ENCODE measurements at regions not wholly inside any gene's neighbourhood (a gene's known extent, or its start where the extent isn't known, plus 50 kb on each side); places are given as distances from the start of the nearest gene placed in this dataset.

DNA sequence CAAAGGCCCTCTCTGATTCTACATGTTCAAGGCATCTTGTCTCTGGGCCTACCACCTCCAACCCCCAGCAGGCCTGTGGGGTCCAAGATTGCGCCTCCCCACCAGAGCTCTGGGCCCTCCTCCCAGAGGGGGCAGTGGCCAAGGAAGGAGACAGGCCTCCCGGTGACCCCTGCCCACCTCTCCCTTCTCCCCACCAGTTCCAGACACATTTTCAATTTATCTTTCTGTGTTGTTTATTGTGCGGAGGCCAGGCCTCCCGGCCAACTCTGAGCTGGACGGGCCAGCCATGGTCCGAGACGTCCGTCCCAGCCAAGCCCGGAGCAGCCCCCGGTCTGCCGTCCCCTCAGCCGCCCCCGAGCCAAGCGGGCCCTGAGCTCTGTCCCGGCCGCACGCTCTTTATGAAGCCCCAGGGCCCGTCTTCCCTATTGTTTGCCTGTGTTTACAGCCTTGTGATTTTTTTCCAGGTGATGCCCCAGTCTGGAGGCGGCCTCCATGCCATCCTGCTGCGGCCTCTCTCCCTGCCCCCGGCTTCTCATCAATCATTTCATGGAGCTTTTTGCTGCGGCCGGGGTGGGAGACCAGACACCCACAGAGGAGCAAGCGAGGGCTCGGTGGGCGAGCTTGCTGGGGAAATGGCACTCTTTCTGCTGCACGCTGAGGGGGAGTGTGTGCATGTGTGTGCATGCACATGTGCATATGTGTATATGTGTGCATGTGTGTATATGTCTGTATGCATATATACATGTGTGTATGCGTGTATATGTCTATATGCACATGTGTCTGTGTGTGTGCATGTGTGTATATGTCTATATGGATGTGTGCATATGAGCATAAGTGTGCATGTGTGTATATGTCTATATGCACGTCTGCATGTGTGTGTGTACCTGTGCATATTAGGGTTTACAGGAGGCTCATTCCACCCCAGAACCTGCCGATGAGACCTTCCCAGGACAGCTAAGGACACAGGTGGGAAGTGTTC lies 52.7 kb upstream of the ELN start:
- TF ChIP-seq ZNF76 (CRISPR knock-in tag; IDR thresholded peaks at IDR 0.05; ENCODE audit: borderline replicate concordance): no peak
- no peak for TF ChIP-seq U2AF2 (optimal IDR thresholded peaks at IDR 0.05; ENCODE audit: low read depth, low read length)
- TF ChIP-seq TARDBP (IDR thresholded peaks at IDR 0.05): no peak
- TF ChIP-seq ZNF444 (CRISPR knock-in tag; IDR thresholded peaks at IDR 0.05): no peak
- TF ChIP-seq CCNT2 (IDR thresholded peaks at IDR 0.05; ENCODE audit: borderline replicate concordance, extremely low read depth, insufficient read length, low read depth, low read length): no peak
- TF ChIP-seq SP1 (CRISPR knock-in tag; IDR thresholded peaks at IDR 0.05): no peak
- TF ChIP-seq BHLHE40 (IDR thresholded peaks at IDR 0.05; ENCODE audit: low read length): no peak
- TF ChIP-seq ZNF217 (CRISPR knock-in tag; IDR thresholded peaks at IDR 0.05): no peak
